Hepatocyte (in vitro differentiated cells): ENCODE measurements at regions not wholly inside any gene's neighbourhood (a gene's known extent, or its start where the extent isn't known, plus 50 kb on each side); places are given as distances from the start of the nearest gene placed in this dataset. TPM values are rescaled to one million over a fixed set of nuclear protein-coding genes. Genes with fewer than 3 reads are reported as not detected.
A peak's percentile ranks its signal among the peaks of the same experiment; 100 is the strongest.

ENCODE experiments used
- DNase-seq: peaks from one replicate; pipeline ENCODE4 v3.0.0-alpha.2; 2016; ENCODE audit warnings: low spot score
- H2AFZ ChIP-seq: fragments of 200-600 bp; sonication (generic); 2 replicates; pipeline ENCODE4 v1.6.0; 2016; ENCODE audit warnings: antibody characterized with exemption, mild to moderate bottlenecking
- H3K27ac ChIP-seq: fragments of 200-600 bp; sonication (generic); 2 replicates; pipeline ENCODE4 v1.5.1; 2016; ENCODE audit warnings: mild to moderate bottlenecking
- H3K27me3 ChIP-seq: fragments of 200-600 bp; sonication (generic); 2 replicates; pipeline ENCODE4 v1.6.1; 2016
- H3K36me3 ChIP-seq: fragments of 200-600 bp; sonication (generic); replicated peaks from 2 replicates; pipeline ENCODE4 v1.5.1; 2016; ENCODE audit warnings: low read depth; ENCODE audit not compliant: insufficient read depth
- H3K4me1 ChIP-seq: fragments of 200-600 bp; sonication (generic); 2 replicates; pipeline ENCODE4 v1.5.1; 2016; ENCODE audit warnings: mild to moderate bottlenecking, moderate library complexity; ENCODE audit not compliant: insufficient read depth
- H3K4me2 ChIP-seq: fragments of 200-600 bp; sonication (generic); 2 replicates; pipeline ENCODE4 v1.6.0; 2016
- H3K4me3 ChIP-seq: fragments of 200-600 bp; sonication (generic); 2 replicates; pipeline ENCODE4 v1.5.1; 2016; ENCODE audit warnings: mild to moderate bottlenecking
- H3K79me2 ChIP-seq: fragments of 200-600 bp; sonication (generic); 2 replicates; pipeline ENCODE4 v1.6.0; 2017; ENCODE audit warnings: mild to moderate bottlenecking
- H3K9me2 ChIP-seq: fragments of 200-600 bp; sonication (generic); replicated peaks from 2 replicates; pipeline ENCODE4 v1.6.0; 2017; ENCODE audit warnings: mild to moderate bottlenecking; ENCODE audit not compliant: insufficient read depth
- H3K9me3 ChIP-seq: fragments of 200-600 bp; sonication (generic); 2 replicates; pipeline ENCODE4 v1.5.1; 2016; ENCODE audit warnings: low read depth, mild to moderate bottlenecking
- H4K20me1 ChIP-seq: fragments of 200-600 bp; sonication (generic); 2 replicates; pipeline ENCODE4 v1.6.0; 2016; ENCODE audit warnings: mild to moderate bottlenecking; ENCODE audit not compliant: insufficient read depth, poor library complexity, severe bottlenecking
- EZH2 ChIP-seq: fragments of 200-600 bp; sonication (generic); IDR thresholded peaks from 2 replicates; pipeline ENCODE4 v1.6.1; 2016; ENCODE audit warnings: antibody characterized with exemption, mild to moderate bottlenecking, borderline replicate concordance
- EZH2phosphoT487 ChIP-seq: fragments of 200-600 bp; sonication (generic); IDR thresholded peaks from one replicate; pipeline ENCODE4 v1.6.1; 2018; ENCODE audit warnings: antibody characterized with exemption, mild to moderate bottlenecking, low read depth, moderate library complexity; ENCODE audit not compliant: unreplicated experiment, severe bottlenecking
- WGBS: methylation state at CpG from one replicate; pipeline ENCODE4 v1.1.6; 2016; ENCODE audit warnings: low lambda C conversion rate; ENCODE audit errors: missing lambda C conversion rate; 5-methylcytosine and 5-hydroxymethylcytosine counted together
- small RNA-seq: library from RNA; depleted of rRNA; stranded (forward); fragments of <200 nt; gene quantifications from one replicate; pipeline ENCODE3, GENCODE V24; 2014
- TF ChIP-seq, protein P1 (sequence below): fragments of 200-600 bp; sonication (generic); IDR thresholded peaks from 2 replicates; pipeline ENCODE4 v1.5.1; 2016; ENCODE audit warnings: antibody characterized with exemption, mild to moderate bottlenecking; ENCODE audit not compliant: poor library complexity

DNA sequence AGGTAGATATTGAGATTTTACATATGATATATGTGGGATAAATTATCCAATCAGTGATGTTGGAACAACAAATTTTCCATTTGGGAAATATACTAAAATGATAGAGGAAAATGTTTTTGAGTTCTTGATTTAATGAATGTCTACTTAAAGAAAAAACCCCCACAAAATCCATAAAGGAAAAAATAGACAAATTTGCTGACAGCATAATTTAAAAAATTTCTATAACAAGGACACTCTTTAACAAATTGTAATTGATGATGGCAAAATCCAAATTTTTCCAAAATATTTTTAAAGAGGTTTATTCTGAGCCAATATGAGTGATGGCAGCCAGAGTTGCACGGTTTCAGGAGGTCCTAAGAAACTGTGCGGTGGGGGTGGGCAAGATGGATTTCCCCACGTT, 51.9 kb upstream of the RHOU start:
- H2AFZ ChIP-seq = no peak overlapping the region
- TF ChIP-seq, protein P1, sequence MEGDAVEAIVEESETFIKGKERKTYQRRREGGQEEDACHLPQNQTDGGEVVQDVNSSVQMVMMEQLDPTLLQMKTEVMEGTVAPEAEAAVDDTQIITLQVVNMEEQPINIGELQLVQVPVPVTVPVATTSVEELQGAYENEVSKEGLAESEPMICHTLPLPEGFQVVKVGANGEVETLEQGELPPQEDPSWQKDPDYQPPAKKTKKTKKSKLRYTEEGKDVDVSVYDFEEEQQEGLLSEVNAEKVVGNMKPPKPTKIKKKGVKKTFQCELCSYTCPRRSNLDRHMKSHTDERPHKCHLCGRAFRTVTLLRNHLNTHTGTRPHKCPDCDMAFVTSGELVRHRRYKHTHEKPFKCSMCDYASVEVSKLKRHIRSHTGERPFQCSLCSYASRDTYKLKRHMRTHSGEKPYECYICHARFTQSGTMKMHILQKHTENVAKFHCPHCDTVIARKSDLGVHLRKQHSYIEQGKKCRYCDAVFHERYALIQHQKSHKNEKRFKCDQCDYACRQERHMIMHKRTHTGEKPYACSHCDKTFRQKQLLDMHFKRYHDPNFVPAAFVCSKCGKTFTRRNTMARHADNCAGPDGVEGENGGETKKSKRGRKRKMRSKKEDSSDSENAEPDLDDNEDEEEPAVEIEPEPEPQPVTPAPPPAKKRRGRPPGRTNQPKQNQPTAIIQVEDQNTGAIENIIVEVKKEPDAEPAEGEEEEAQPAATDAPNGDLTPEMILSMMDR = no peak
- no peak for TF ChIP-seq EZH2phosphoT487
- no peak for TF ChIP-seq EZH2
- H3K4me1 ChIP-seq = no peaks in the 10 kb centered on the region
- H3K4me2 ChIP-seq = no peak overlapping the region
- H3K36me3 ChIP-seq = no peaks in the 10 kb centered on the region
- H3K27me3 ChIP-seq = no peaks in the 10 kb centered on the region
- H3K9me3 ChIP-seq = no peaks in the 10 kb centered on the region
- 86% methylated on average over 3 of the region's 3 CpGs for WGBS
- no peak overlapping the region for H3K4me3 ChIP-seq
- H3K79me2 ChIP-seq = no peaks in the 10 kb centered on the region
- peaks cover 3% of the 10 kb centered on the region for H3K9me2 ChIP-seq
- H4K20me1 ChIP-seq = no peaks in the 10 kb centered on the region
- no peak for DNase-seq
- H3K27ac ChIP-seq = no peak overlapping the region

DNA sequence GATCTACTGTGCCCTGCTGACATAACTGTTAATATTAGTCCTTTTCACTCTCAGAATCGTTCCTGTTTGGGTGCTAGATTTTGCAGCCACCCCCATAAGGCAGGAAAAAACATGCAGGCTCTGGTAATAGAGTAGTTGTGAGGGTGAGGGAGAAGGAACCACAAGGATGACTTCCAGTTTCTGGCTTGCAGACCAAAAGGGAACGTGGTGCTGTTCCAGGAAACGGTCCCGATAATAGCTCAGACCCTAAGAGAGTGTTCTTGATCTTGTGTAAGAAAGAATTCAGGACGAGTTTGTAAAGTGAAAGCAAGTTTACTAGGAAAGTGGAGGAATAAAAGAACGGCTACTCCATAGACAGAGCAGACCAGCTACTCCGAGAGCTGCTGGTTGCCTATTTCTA, 50.7 kb upstream of the RHOU start:
- Histone ChIP-seq H3K27ac (peak overlapping the region; percentile 13), H4K20me1 (no peaks in the 10 kb centered on the region), H3K4me1 (no peaks in the 10 kb centered on the region), H3K4me2 (peak overlapping the region; percentile 24), H3K79me2 (no peaks in the 10 kb centered on the region), H3K27me3 (no peaks in the 10 kb centered on the region), H3K9me3 (no peaks in the 10 kb centered on the region), H3K36me3 (no peaks in the 10 kb centered on the region), H2AFZ (no peak overlapping the region), H3K4me3 (no peak overlapping the region), H3K9me2 (peaks cover 3% of the 10 kb centered on the region)
- WGBS = 74% methylated on average over 7 of the region's 7 CpGs
- TF ChIP-seq EZH2phosphoT487 (no peak), EZH2 (no peak)
- TF ChIP-seq, protein P1 = no peak
- no peak for DNase-seq

DNA sequence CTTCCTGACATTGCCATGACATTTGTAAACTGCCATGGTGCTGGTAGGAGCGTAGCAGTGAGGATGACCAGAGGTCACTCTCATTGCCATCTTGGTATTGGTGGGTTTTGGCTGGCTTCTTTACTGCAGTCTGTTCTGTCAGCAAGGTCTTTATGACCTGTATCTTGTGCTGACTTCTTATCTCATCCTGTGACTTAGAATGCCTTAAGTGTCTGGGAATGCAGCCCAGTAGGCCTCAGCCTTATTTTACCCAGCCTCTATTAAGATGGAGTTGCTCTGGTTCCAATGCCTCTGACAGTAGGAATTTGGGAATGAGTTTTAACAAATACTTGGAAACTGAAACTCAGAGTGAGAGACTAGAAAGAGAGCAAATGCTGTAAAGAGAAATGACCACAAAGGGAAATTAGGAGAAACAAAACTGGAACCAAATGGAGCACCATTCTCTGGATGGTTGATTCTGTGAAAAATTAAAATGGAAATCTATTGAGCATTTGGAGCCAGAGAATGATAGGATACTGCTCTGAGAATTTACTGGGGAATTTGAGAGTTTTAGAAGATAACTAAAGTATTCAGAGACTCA, 50.1 kb upstream of the RHOU start:
- Histone ChIP-seq H3K27me3 (no peaks in the 10 kb centered on the region), H3K9me2 (peaks cover 3% of the 10 kb centered on the region), H3K36me3 (no peaks in the 10 kb centered on the region), H3K9me3 (no peaks in the 10 kb centered on the region), H3K4me3 (no peak overlapping the region), H4K20me1 (no peaks in the 10 kb centered on the region), H3K27ac (peak overlapping the region; percentile 13), H3K79me2 (no peaks in the 10 kb centered on the region), H3K4me2 (peak overlapping the region; percentile 24), H2AFZ (no peak overlapping the region), H3K4me1 (no peaks in the 10 kb centered on the region)
- TF ChIP-seq, protein P1 = no peak
- TF ChIP-seq EZH2phosphoT487 = no peak
- WGBS = 70% methylated on average over 1 of the region's 1 CpG
- DNase-seq = no peak

Small RNAs in the stretch of these regions (small RNA-seq; reads per million reads assigned to genes)
- gene RF00432 (not detected), gene RNA5S10 (not detected), gene RNA5S11 (not detected), gene RNA5S12 (not detected), gene RNA5S13 (not detected), gene RNA5S14 (not detected), gene RNA5S15 (not detected), gene RNA5S16 (not detected), gene RNA5S17 (not detected), gene RNA5S2 (not detected), gene RNA5S3 (not detected), gene RNA5S4 (not detected), gene RNA5S5 (not detected), gene RNA5S6 (not detected), gene RNA5S7 (not detected), gene RNA5S8 (not detected), gene RNA5S9 (not detected), gene RNA5SP18 (not detected)
